ENCODE measurements at regions not wholly inside any gene's neighbourhood (a gene's known extent, or its start where the extent isn't known, plus 50 kb on each side); places are given as distances from the start of the nearest gene placed in this dataset.

GRCh38 chr16:62549875-62550274 is 513.6 kb upstream of the CDH8 start:
- Histone ChIP-seq H3K4me1 (no peaks in the 10 kb centered on the region), H3K27me3 (no peaks in the 10 kb centered on the region), H3K36me3 (no peaks in the 10 kb centered on the region), H3K27ac (no peak overlapping the region), H3K9me3 (peaks cover 4% of the 10 kb centered on the region), H3K4me3 (no peak overlapping the region)
- intact Hi-C loops (cut with DNase I) = no loop called here
- TF ChIP-seq CTCF (IDR thresholded peaks at IDR 0.05) = no peak
- no peak for DNase-seq
- no peak for ATAC-seq

GRCh38 chr16:62548095-62548494 is 511.9 kb upstream of the CDH8 start:
- Histone ChIP-seq H3K27me3 (no peaks in the 10 kb centered on the region), H3K4me1 (no peaks in the 10 kb centered on the region), H3K4me3 (no peak overlapping the region), H3K9me3 (peaks cover 4% of the 10 kb centered on the region), H3K27ac (no peak overlapping the region), H3K36me3 (no peaks in the 10 kb centered on the region)
- no peak for TF ChIP-seq CTCF (IDR thresholded peaks at IDR 0.05)
- no peak for DNase-seq
- intact Hi-C loops (cut with DNase I) = no loop called here
- no peak for ATAC-seq

- Histone ChIP-seq H3K4me1 (no peaks in the 10 kb centered on the region), H3K36me3 (no peaks in the 10 kb centered on the region), H3K9me3 (no peaks in the 10 kb centered on the region), H3K27me3 (no peaks in the 10 kb centered on the region), H3K27ac (no peak overlapping the region), H3K4me3 (no peak overlapping the region)
- DNase-seq = no peak
- intact Hi-C loops (cut with DNase I) = no loop called here
- TF ChIP-seq CTCF (IDR thresholded peaks at IDR 0.05) = no peak
- ATAC-seq = no peak
Measured at GRCh38 chr16:62546701-62547100, 510.5 kb upstream of the CDH8 start.

GRCh38 chr16:62545039-62545438 is 508.8 kb upstream of the CDH8 start:
- DNase-seq (no peak), ATAC-seq (no peak)
- Histone ChIP-seq H3K4me1 (no peaks in the 10 kb centered on the region), H3K36me3 (no peaks in the 10 kb centered on the region), H3K27me3 (no peaks in the 10 kb centered on the region), H3K9me3 (no peaks in the 10 kb centered on the region), H3K4me3 (no peak overlapping the region), H3K27ac (no peak overlapping the region)
- intact Hi-C loops (cut with DNase I) = no loop called here
- no peak for TF ChIP-seq CTCF (IDR thresholded peaks at IDR 0.05)

- ATAC-seq (no peak), DNase-seq (no peak)
- intact Hi-C loops (cut with DNase I) = no loop called here
- H3K4me1 ChIP-seq = no peaks in the 10 kb centered on the region
- H3K4me3 ChIP-seq = no peak overlapping the region
- TF ChIP-seq CTCF (IDR thresholded peaks at IDR 0.05) = no peak
- H3K9me3 ChIP-seq = no peaks in the 10 kb centered on the region
- no peaks in the 10 kb centered on the region for H3K27me3 ChIP-seq
- H3K27ac ChIP-seq = no peak overlapping the region
- no peaks in the 10 kb centered on the region for H3K36me3 ChIP-seq
Measured at GRCh38 chr16:62543516-62543915, 507.3 kb upstream of the CDH8 start.

- Histone ChIP-seq H3K27me3 (no peaks in the 10 kb centered on the region), H3K4me1 (no peaks in the 10 kb centered on the region), H3K4me3 (no peak overlapping the region), H3K27ac (no peak overlapping the region), H3K9me3 (no peaks in the 10 kb centered on the region), H3K36me3 (no peaks in the 10 kb centered on the region)
- no peak for TF ChIP-seq CTCF (IDR thresholded peaks at IDR 0.05)
- no peak for ATAC-seq
- intact Hi-C loops (cut with DNase I) = no loop called here
- DNase-seq = no peak
Measured at GRCh38 chr16:62539657-62540056, 503.4 kb upstream of the CDH8 start.

All from upper lobe of right lung (tissue), 1 donor.